AG09319 (cell line): ENCODE measurements at regions not wholly inside any gene's neighbourhood (a gene's known extent, or its start where the extent isn't known, plus 50 kb on each side); places are given as distances from the start of the nearest gene placed in this dataset.

Source experiments
- DNase-seq: peaks from one replicate; pipeline ENCODE4 v3.0.0-alpha.2; 2010; ENCODE audit warnings: low read depth; ENCODE audit errors: extremely low read depth
- TF ChIP-seq, protein P1 (sequence below): IDR thresholded peaks from 2 replicates; pipeline ENCODE4 v1.5.1; 2011; ENCODE audit warnings: low read depth, mild to moderate bottlenecking, inconsistent platforms, low read length, moderate library complexity

DNA sequence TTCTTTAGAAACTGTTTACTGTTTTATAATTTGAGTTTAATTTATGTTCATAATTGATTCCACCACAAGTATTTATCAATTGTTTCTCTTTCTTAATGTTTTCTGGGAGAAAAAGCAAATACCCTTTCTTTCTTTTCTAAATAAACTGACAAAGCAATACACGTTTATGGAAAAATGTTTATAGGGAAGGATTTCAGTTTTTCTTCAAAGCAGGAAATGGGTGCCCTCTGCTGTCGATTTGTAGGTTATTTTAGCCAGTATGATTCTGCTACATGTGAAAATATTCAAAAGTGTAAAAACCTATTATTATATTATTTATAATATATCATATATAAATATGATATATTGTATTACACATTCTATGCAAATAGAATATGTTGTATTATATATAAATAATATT, 921.0 kb upstream of the ROBO1 start:
- DNase-seq: no peak
- TF ChIP-seq, protein P1, sequence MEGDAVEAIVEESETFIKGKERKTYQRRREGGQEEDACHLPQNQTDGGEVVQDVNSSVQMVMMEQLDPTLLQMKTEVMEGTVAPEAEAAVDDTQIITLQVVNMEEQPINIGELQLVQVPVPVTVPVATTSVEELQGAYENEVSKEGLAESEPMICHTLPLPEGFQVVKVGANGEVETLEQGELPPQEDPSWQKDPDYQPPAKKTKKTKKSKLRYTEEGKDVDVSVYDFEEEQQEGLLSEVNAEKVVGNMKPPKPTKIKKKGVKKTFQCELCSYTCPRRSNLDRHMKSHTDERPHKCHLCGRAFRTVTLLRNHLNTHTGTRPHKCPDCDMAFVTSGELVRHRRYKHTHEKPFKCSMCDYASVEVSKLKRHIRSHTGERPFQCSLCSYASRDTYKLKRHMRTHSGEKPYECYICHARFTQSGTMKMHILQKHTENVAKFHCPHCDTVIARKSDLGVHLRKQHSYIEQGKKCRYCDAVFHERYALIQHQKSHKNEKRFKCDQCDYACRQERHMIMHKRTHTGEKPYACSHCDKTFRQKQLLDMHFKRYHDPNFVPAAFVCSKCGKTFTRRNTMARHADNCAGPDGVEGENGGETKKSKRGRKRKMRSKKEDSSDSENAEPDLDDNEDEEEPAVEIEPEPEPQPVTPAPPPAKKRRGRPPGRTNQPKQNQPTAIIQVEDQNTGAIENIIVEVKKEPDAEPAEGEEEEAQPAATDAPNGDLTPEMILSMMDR: peak; percentile 5; the same call in 1 of the 2 replicates

DNA sequence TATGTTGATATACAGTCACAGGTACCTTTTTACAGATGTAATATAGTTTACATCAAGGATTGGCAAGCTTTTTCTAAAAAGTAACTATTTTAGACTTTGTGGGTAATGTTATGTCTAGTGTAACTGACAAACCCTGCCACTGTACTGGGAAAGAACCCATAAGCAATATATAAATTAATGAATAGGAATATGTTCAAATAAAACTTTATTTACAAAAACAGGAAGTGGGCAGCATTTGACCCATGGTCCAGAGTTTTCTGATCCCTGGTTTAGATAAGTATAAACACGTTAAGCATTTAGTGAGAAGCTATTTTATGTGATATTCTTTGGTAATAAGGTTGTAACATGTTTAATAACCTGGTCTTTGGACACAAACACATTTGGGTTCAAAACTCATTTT, 915.2 kb upstream of the ROBO1 start:
- TF ChIP-seq, protein P1: no peak
- no peak for DNase-seq

DNA sequence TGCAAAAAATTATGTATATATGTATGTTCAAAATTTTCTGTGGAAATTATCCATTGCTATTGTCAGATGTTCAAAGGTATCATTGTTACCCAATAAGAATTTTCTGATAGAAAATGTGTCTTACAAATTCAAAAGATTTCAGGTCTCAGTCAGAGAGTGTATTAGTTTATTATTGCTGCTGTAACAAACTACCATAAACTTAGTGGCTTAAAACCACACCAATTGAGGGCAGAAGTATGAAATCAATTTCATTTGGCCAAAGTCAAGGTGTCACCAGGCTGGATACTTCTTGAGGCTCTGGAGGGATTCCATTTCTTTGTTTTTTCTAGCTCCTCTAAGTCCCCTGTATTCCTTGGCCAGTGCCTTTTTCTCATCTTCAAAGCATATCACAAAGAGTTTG, 914.4 kb upstream of the ROBO1 start:
- no peak for DNase-seq
- TF ChIP-seq, protein P1: no peak

DNA sequence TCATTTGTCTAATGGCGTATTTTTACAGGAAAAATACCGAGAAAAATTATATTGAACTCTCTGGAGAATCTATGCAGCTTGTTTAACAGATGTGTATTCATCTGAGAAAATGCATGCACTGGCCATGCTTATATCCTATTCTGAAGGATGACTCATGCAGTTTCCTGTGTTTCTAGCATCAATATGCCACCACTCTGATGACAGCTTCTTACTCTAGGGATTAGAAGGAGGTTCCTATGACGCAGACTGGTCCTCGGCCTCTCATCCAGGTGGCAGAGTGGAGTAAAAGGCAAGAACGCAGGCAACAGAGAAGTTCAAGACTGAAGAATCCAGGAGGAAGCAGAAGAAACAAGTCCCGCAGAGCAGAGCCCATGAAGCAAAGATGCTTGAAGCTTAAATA, 910.0 kb upstream of the ROBO1 start:
- DNase-seq: no peak
- TF ChIP-seq, protein P1: no peak

DNA sequence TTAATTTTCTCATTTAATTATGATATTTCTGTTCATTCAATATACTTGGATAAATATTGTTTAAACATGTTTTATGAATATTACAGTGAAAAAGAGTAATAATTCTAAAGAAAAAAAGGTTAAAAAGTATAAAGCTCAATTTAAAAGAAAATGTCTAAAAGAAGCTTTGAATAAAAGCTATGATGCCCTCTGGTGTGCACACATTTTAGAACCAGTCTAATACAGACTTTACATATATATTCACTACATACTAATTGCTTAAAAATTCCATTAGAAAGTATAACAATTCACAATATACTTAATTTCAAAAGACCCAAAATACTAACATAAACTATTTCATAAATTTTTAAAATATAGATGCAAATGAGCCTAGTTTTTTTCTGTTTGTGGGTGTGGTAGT, 909.1 kb upstream of the ROBO1 start:
- TF ChIP-seq, protein P1: no peak

DNA sequence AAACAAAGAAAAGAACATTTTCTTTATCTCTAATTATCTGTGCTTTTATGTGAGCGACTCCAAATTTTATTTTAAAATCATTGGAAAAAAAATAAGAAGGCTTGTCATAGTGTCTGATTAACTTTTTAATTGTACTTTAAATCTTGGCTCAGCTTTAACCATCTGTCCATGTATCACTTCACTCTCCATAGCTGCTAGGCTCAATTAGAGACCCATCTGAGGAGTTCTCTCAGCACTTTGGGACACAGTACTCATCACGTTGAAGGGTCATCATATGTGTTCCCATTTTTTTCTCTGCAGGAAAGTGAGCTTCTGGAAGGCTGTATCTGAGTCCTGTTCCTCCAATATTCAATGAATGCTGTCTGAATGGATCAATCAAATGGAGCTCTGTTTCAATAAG, 908.5 kb upstream of the ROBO1 start:
- TF ChIP-seq, protein P1: no peak
- no peak for DNase-seq

More for the DNA sequence above, 909.1 kb upstream of the ROBO1 start:
- DNase-seq: no peak

DNA sequence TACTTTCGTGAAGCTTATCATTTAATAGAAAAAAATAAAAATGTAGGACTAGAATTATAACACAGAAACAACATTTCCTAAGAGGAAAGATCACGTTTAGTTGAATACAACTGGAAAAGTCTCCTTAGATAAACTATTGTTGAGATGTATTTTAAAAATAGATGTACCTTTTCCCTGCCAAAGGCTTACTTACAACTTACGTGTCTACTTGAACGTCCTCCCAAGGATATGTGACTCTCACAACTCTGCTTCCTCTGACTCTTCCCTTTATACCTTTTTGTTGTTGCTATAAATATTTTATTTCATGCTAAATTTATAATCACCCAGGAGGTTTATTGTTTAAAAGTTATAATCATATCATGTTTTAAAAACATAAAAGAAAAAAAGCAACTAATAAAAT, 908.0 kb upstream of the ROBO1 start:
- no peak for DNase-seq
- TF ChIP-seq, protein P1: no peak
